ENCODE measurements at regions not wholly inside any gene's neighbourhood (a gene's known extent, or its start where the extent isn't known, plus 50 kb on each side); places are given as distances from the start of the nearest gene placed in this dataset.

- DNase-seq (ENCODE audit: low read depth), result no peak
- no peak for TF ChIP-seq CTCF (IDR thresholded peaks at IDR 0.05; ENCODE audit: low read depth, low read length, missing control alignments)
- no peak overlapping the region for H3K4me3 ChIP-seq (ENCODE audit: low read depth, low read length)
These were observed 107.9 kb downstream of the KCNF1 start for GRCh38 chr2:11019614-11020013.

GRCh38 chr2:11022064-11022463 lies 110.3 kb downstream of the KCNF1 start:
- TF ChIP-seq CTCF (IDR thresholded peaks at IDR 0.05; ENCODE audit: low read depth, low read length, missing control alignments), result peak; percentile 12
- no peak for DNase-seq (ENCODE audit: low read depth)
- no peak overlapping the region for H3K4me3 ChIP-seq (ENCODE audit: low read depth, low read length)

- no peak overlapping the region for H3K4me3 ChIP-seq (ENCODE audit: low read depth, low read length)
- DNase-seq (ENCODE audit: low read depth), result no peak
- TF ChIP-seq CTCF (IDR thresholded peaks at IDR 0.05; ENCODE audit: low read depth, low read length, missing control alignments), result no peak
These were observed 111.0 kb downstream of the KCNF1 start for GRCh38 chr2:11022591-11023273.

GRCh38 chr2:11023326-11024258 lies 111.9 kb downstream of the KCNF1 start:
- TF ChIP-seq CTCF (IDR thresholded peaks at IDR 0.05; ENCODE audit: low read depth, low read length, missing control alignments), result no peak
- H3K4me3 ChIP-seq (ENCODE audit: low read depth, low read length), result no peak overlapping the region
- no peak for DNase-seq (ENCODE audit: low read depth)

GRCh38 chr2:11024259-11024645 lies 112.5 kb downstream of the KCNF1 start:
- TF ChIP-seq CTCF (IDR thresholded peaks at IDR 0.05; ENCODE audit: low read depth, low read length, missing control alignments), result no peak
- DNase-seq (ENCODE audit: low read depth), result no peak
- H3K4me3 ChIP-seq (ENCODE audit: low read depth, low read length), result no peak overlapping the region

- TF ChIP-seq CTCF (IDR thresholded peaks at IDR 0.05; ENCODE audit: low read depth, low read length, missing control alignments), result no peak
These were observed 113.0 kb downstream of the KCNF1 start for GRCh38 chr2:11024687-11025086.

More at GRCh38 chr2:11024687-11025086, 113.0 kb downstream of the KCNF1 start:
- no peak for DNase-seq (ENCODE audit: low read depth)
- no peak overlapping the region for H3K4me3 ChIP-seq (ENCODE audit: low read depth, low read length)
